G401.6 (cell line): ENCODE measurements at regions not wholly inside any gene's neighbourhood (a gene's known extent, or its start where the extent isn't known, plus 50 kb on each side); places are given as distances from the start of the nearest gene placed in this dataset.

Experiments used
- FAIRE-seq: peaks from 2 replicates; lab custom pipeline; 2012; peaks lifted over from hg19 to GRCh38; lab: Jason Lieb, UNC

DNA sequence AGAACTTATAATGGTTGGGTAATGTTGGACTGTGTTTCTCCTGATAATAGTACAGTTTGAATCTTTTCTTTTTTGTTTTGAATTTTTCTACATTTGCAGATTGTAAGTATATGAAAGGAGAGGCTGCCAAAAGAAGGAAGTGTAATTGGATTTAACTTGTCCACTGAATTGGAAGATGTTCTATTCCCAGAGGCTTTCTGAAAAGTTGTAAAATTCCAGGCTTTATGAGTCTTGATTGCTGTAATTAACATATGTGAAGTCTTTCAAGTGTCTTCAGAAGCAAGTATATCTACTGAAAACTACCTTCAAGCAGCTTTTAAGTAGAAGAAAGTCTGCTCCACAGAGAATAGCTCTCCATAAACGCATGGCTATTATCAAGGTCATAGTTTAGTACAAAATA, 2456.4 kb downstream of the PCDH7 start:
- FAIRE-seq = no peak

DNA sequence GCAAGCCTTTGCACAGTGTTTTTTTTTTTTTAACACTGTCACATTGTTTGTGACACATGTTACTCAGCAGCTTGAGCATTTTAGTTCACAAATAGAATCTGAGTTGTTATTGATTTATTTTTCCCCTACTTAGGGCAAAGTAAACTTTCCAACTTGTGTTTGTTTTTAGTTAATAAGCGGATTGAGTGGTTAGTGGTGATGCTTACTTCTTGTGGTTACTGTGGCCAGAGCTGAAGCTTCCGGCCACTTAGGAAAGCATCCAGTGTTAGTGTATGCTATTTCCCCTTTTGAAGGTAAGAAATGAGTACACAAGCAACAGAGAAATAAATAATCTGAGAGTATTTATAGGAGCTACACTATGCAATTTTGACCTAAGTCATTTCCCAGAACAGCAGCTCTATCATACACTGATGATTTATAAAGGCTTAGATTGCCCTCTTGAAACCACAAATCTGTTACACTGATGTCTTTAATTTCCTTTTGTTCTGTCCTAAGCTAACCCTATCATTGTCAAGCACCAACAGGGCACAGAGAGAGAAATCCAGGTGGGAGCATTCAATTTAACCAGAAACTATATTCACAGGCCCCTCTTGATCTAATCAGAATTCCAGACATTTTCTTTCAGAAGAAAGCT, 2464.6 kb downstream of the PCDH7 start:
- no peak for FAIRE-seq

- FAIRE-seq = no peak
Observed at GRCh38 chr4:33187035-33187434, 2466.9 kb downstream of the PCDH7 start.

- no peak for FAIRE-seq
Observed at GRCh38 chr4:33188733-33189132, 2468.6 kb downstream of the PCDH7 start.

GRCh38 chr4:33189169-33189568, 2469.0 kb downstream of the PCDH7 start:
- no peak for FAIRE-seq

GRCh38 chr4:33193109-33193508, 2472.9 kb downstream of the PCDH7 start:
- no peak for FAIRE-seq

DNA sequence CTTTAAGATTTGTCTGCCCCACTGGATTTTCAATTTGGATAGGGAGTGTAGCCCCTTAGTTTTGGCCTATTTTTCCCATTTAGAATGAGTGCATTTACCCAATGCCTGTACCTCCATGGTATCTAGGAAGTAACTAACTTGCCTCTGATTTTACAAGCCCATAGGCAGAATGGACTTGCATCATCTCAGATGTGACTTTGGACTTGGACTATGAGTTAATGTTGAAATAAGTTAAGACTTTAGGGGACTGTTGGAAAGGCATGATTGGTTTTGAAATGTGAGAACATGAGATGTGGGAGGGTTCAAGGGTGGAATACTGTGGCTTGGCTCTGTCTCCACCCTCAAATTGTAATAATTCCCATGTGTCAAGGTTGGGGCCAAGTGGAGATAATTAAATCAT, 2480.2 kb downstream of the PCDH7 start:
- no peak for FAIRE-seq

GRCh38 chr4:33218238-33218637, 2498.1 kb downstream of the PCDH7 start:
- FAIRE-seq = no peak

GRCh38 chr4:33226133-33226532, 2506.0 kb downstream of the PCDH7 start:
- FAIRE-seq = no peak

DNA sequence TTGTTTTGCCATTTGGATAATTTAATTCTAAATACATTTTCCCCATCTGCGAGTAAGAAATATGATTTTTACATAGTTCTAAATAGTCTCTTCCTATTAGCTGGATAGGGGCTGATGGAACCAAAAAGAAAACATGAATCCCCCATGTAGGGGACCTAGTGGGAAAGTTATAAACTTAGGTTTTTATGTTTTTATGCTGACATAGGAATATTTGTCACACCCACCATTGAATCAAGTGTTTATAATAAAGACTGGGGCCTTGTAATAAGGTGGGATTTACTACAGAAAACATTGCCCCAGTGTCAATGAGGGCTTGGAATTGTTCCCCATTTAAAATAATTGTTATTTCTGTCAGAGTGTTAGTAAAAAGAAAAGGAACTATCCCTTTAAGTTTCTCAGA, 2506.6 kb downstream of the PCDH7 start:
- FAIRE-seq = no peak

- FAIRE-seq = no peak
Observed at GRCh38 chr4:33255094-33255493, 2534.9 kb downstream of the PCDH7 start.

DNA sequence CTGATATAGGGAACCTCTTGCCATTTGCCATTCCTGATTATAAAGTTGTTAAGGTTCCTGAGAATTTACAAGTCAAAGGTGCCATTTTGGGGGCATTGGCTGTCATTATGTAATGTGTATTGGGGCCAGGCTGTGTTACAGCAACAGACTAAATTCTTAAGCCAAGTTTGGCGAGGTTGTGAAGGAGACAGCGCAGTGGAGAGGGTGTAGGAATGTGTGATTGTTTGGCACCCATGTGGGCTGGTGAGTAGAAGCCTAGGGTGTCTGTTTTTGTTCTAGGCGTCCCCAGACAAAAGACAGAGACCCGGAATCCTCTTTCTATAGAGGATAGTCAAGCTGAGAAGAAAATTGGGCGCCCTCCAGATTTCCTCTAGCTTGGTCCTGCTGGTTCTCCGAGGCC, 2535.3 kb downstream of the PCDH7 start:
- no peak for FAIRE-seq

DNA sequence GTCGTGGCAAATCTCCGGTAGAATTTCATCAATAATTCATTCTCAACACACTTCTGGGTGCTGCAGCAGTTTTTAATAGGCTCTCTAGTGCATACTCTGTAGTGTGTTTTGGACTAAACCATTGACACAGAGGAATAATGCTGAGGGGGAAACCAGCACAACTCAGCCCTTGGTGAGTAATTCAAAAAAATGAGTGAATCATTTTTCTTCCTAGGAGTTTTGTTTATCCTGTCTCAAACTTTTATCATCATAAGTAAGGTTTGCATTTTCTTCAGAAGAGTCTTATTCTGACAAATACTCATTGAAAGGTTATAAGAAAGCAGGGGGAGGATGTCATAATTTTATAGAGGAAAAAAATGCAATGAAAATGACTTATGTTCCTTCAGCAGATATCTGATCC, 2542.7 kb downstream of the PCDH7 start:
- no peak for FAIRE-seq

DNA sequence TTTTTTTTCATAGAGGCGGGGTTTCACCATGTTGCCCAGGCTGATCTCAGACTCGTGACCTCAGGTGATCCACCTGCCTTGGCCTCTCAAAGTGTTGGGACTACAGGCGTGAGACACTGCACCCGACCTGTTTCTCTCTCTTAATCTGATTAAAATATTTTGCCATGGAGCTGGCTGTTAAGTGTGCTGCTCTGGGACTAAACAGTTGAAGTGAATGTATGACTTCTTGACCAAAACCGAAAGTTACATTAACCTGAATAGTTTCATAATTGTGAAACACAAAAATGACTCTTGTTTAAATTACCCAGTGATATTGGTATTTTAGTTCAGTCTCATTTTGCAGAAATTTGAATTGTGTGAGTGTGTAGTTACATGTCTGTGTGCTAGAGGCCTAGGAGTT, 2548.6 kb downstream of the PCDH7 start:
- no peak for FAIRE-seq

DNA sequence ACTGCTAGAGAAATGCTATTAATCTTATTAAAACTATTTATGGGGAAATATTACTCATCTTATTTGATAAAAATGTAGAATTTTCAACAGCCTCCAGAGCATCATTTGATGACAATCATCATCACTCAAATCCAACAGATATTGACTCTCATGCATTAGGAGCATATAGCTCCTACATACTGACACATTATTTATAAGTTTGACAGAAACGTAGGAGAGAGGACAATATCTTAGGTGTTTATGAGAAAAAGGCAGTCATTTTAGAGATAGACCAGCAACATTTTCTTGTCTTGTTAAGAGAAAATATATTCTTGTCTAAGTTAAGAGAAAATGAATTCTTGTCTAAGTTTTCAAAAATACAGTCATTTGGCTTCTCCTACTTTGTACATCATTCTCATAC, 2550.2 kb downstream of the PCDH7 start:
- no peak for FAIRE-seq

- FAIRE-seq = no peak
Observed at GRCh38 chr4:33272722-33273121, 2552.6 kb downstream of the PCDH7 start.

GRCh38 chr4:33283818-33284217, 2563.6 kb downstream of the PCDH7 start:
- FAIRE-seq = no peak

- FAIRE-seq = no peak
Observed at GRCh38 chr4:33296876-33297455, 2576.8 kb downstream of the PCDH7 start.

- no peak for FAIRE-seq
Observed at GRCh38 chr4:33302321-33302720, 2582.2 kb downstream of the PCDH7 start.

- FAIRE-seq = no peak
Observed at GRCh38 chr4:33306131-33306530, 2586.0 kb downstream of the PCDH7 start.

- no peak for FAIRE-seq
Observed at GRCh38 chr4:33316033-33316432, 2595.9 kb downstream of the PCDH7 start.

- FAIRE-seq = no peak
Observed at GRCh38 chr4:33316578-33316977, 2596.4 kb downstream of the PCDH7 start.

DNA sequence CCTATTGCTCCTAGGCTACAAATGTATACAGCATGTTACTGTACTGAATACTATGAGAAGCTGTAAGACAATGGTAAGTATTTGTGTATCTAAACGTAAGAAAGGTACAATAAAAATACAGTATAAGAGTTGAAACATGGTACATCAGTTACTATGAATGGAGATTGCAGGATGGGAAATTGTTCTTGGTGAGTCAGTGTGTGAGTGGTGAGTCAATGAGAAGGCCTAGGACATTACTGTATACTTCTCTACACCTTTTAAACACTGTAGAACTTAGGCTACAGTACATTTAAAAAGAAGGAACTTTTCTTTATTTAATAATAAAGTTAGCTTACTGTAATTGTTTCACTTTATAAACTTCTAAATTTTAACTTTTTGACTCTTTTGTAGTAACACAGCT, 2603.2 kb downstream of the PCDH7 start:
- FAIRE-seq = no peak

DNA sequence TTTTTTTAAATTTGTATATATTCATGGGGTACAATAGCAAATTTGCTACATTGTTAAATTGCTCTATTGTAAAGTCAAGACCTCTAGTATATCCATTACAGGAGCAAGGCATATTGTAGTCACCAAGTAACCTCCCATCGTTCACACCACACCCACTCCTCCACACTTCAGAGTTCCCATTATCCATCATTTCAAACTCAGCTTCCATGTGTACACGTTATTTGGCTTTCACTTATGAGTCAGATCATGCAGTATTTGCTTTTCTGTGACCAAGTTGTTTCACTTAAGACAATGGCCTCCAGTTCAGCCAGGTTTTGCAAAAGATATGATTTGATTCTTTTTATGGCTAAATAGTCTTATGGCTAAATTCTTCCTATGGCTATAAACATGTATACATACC, 2614.2 kb downstream of the PCDH7 start:
- no peak for FAIRE-seq

DNA sequence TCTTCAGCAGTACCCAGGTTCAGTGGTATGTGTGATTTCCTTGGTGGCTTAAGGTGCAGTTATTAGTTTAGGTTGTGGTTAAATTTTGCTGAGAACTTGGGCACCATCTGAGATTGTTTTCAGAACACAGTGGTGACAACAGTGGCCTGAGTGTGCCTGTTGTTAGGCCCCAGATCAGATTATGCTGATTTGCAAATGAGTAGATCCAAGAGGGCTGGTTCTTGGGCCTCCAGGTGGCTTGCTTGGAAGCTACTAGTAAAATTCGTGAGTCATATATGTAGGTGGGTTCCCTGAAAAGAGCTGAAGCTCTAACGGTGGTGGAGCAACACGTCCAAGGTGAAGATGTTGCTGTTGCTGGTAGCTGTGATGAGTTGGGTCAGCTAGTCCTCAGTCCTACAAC, 2619.6 kb downstream of the PCDH7 start:
- FAIRE-seq = no peak
